ENCODE measurements at regions not wholly inside any gene's neighbourhood (a gene's known extent, or its start where the extent isn't known, plus 50 kb on each side); places are given as distances from the start of the nearest gene placed in this dataset.

DNA sequence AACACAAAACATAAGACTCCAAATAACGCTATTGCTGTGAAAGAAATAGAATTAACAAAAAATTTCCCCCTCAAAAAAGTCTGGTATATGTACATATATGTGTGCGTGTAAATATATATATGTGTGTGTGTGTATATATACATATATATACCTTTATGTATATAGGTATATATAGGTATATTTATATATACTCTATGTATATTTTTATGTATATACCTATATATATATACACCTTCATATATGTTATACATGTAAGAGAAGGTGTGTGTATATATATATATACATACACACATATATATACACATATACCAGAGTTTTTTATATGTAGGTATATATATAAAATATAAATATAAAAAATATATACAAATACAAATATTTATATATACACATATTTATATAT lies 199.2 kb downstream of the RAB38 start:
- TF ChIP-seq EZH2 (IDR thresholded peaks at IDR 0.05) (no peak), POLR2AphosphoS5 (IDR thresholded peaks at IDR 0.05; ENCODE audit: borderline replicate concordance, low read depth, low read length) (no peak)
